HUES64 (cell line): ENCODE measurements at regions not wholly inside any gene's neighbourhood (a gene's known extent, or its start where the extent isn't known, plus 50 kb on each side); places are given as distances from the start of the nearest gene placed in this dataset.

Experiments
- H3K27ac ChIP-seq: 2 replicates; pipeline ENCODE4 v1.7.0; 2013; ENCODE audit warnings: low read depth, low read length, inconsistent platforms
- H3K27me3 ChIP-seq: 2 replicates; pipeline ENCODE4 v1.6.1; 2013; ENCODE audit warnings: mild to moderate bottlenecking, low read length; ENCODE audit not compliant: insufficient read depth
- H3K36me3 ChIP-seq: 2 replicates; pipeline ENCODE4 v1.6.1; 2013; ENCODE audit warnings: mild to moderate bottlenecking, low read length; ENCODE audit not compliant: insufficient read depth
- H3K4me1 ChIP-seq: 2 replicates; pipeline ENCODE4 v1.6.1; 2013; ENCODE audit warnings: mild to moderate bottlenecking, low read length, moderate library complexity; ENCODE audit not compliant: insufficient read depth
- H3K4me3 ChIP-seq: 2 replicates; pipeline ENCODE4 v1.5.1; 2013; ENCODE audit warnings: mild to moderate bottlenecking, low read length, moderate library complexity
- H3K9ac ChIP-seq: 2 replicates; pipeline ENCODE4 v1.6.1; 2013; ENCODE audit warnings: mild to moderate bottlenecking, low read depth, low read length
- H3K9me3 ChIP-seq: 2 replicates; pipeline ENCODE4 v1.6.1; 2013; ENCODE audit warnings: low read depth, low read length; ENCODE audit not compliant: insufficient read depth
- WGBS: fragments of 150-250, 120-280 bp; methylation state at CpG from one replicate; pipeline ENCODE4 v1.1.7; 2013; ENCODE audit warnings: missing lambda C conversion rate; 5-methylcytosine and 5-hydroxymethylcytosine counted together

- Histone ChIP-seq H3K4me3 (no peak overlapping the region), H3K36me3 (no peaks in the 10 kb centered on the region), H3K9ac (no peak overlapping the region)
These were observed 67.6 kb downstream of the NMUR2 start for GRCh38 chr5:152337484-152337883.

GRCh38 chr5:152335461-152335860 lies 69.6 kb downstream of the NMUR2 start:
- H3K9ac ChIP-seq = no peak overlapping the region
- no peaks in the 10 kb centered on the region for H3K27me3 ChIP-seq
- H3K4me3 ChIP-seq = no peak overlapping the region
- no peaks in the 10 kb centered on the region for H3K36me3 ChIP-seq
- H3K27ac ChIP-seq = no peak overlapping the region
- H3K4me1 ChIP-seq = no peaks in the 10 kb centered on the region
- H3K9me3 ChIP-seq = no peaks in the 10 kb centered on the region
- WGBS = 100% methylated on average over 1 of the region's 1 CpG

More at GRCh38 chr5:152337484-152337883, 67.6 kb downstream of the NMUR2 start:
- Histone ChIP-seq H3K9me3 (no peaks in the 10 kb centered on the region), H3K27ac (no peak overlapping the region), H3K27me3 (no peaks in the 10 kb centered on the region), H3K4me1 (no peaks in the 10 kb centered on the region)

GRCh38 chr5:152332716-152333460 lies 72.2 kb downstream of the NMUR2 start:
- Histone ChIP-seq H3K4me1 (no peaks in the 10 kb centered on the region), H3K9ac (no peak overlapping the region), H3K36me3 (no peaks in the 10 kb centered on the region), H3K9me3 (no peaks in the 10 kb centered on the region), H3K4me3 (no peak overlapping the region), H3K27ac (no peak overlapping the region), H3K27me3 (no peaks in the 10 kb centered on the region)
- 90% methylated on average over 5 of the region's 5 CpGs for WGBS

- H3K9ac ChIP-seq = no peak overlapping the region
- no peaks in the 10 kb centered on the region for H3K4me1 ChIP-seq
- no peaks in the 10 kb centered on the region for H3K9me3 ChIP-seq
- 91% methylated on average over 2 of the region's 2 CpGs for WGBS
- H3K27ac ChIP-seq = no peak overlapping the region
- no peaks in the 10 kb centered on the region for H3K27me3 ChIP-seq
- H3K36me3 ChIP-seq = no peaks in the 10 kb centered on the region
- H3K4me3 ChIP-seq = no peak overlapping the region
These were observed 73.4 kb downstream of the NMUR2 start for GRCh38 chr5:152331718-152332117.

GRCh38 chr5:152331006-152331405 lies 74.1 kb downstream of the NMUR2 start:
- no peak overlapping the region for H3K4me3 ChIP-seq
- no peak overlapping the region for H3K9ac ChIP-seq
- no peaks in the 10 kb centered on the region for H3K27me3 ChIP-seq
- 100% methylated on average over 1 of the region's 2 CpGs for WGBS
- no peak overlapping the region for H3K27ac ChIP-seq
- H3K36me3 ChIP-seq = no peaks in the 10 kb centered on the region
- H3K9me3 ChIP-seq = no peaks in the 10 kb centered on the region
- H3K4me1 ChIP-seq = no peaks in the 10 kb centered on the region

- Histone ChIP-seq H3K36me3 (no peaks in the 10 kb centered on the region), H3K9ac (no peak overlapping the region), H3K27me3 (no peaks in the 10 kb centered on the region), H3K27ac (no peak overlapping the region), H3K4me3 (no peak overlapping the region), H3K4me1 (no peaks in the 10 kb centered on the region), H3K9me3 (no peaks in the 10 kb centered on the region)
- 95% methylated on average over 5 of the region's 5 CpGs for WGBS
These were observed 75.3 kb downstream of the NMUR2 start for GRCh38 chr5:152329761-152330283.

- H3K9ac ChIP-seq = no peak overlapping the region
These were observed 75.9 kb downstream of the NMUR2 start for GRCh38 chr5:152329207-152329606.

GRCh38 chr5:152315942-152316341 lies 89.1 kb downstream of the NMUR2 start:
- H3K27me3 ChIP-seq = 0 out of 2 replicates have a peak, but pooled peaks cover 11% of the 10 kb centered on the region
- no peak overlapping the region for H3K9ac ChIP-seq
- H3K36me3 ChIP-seq = no peaks in the 10 kb centered on the region
- 88% methylated on average over 4 of the region's 4 CpGs for WGBS
- no peak overlapping the region for H3K27ac ChIP-seq
- no peaks in the 10 kb centered on the region for H3K4me1 ChIP-seq
- H3K9me3 ChIP-seq = no peaks in the 10 kb centered on the region
- no peak overlapping the region for H3K4me3 ChIP-seq

More at GRCh38 chr5:152329207-152329606, 75.9 kb downstream of the NMUR2 start:
- 89% methylated on average over 5 of the region's 5 CpGs for WGBS
- H3K4me3 ChIP-seq = no peak overlapping the region
- H3K27me3 ChIP-seq = no peaks in the 10 kb centered on the region
- H3K27ac ChIP-seq = no peak overlapping the region
- no peaks in the 10 kb centered on the region for H3K36me3 ChIP-seq
- H3K4me1 ChIP-seq = no peaks in the 10 kb centered on the region
- no peaks in the 10 kb centered on the region for H3K9me3 ChIP-seq

- H3K36me3 ChIP-seq = no peaks in the 10 kb centered on the region
- no peak overlapping the region for H3K27ac ChIP-seq
- no peaks in the 10 kb centered on the region for H3K9me3 ChIP-seq
- no peak overlapping the region for H3K9ac ChIP-seq
- H3K4me1 ChIP-seq = no peaks in the 10 kb centered on the region
- H3K27me3 ChIP-seq = 0 out of 2 replicates have a peak, but pooled peaks cover 11% of the 10 kb centered on the region
- H3K4me3 ChIP-seq = no peak overlapping the region
- WGBS = no CpG with 5 or more reads among the region's 1 CpG
These were observed 90.8 kb downstream of the NMUR2 start for GRCh38 chr5:152314196-152314829.

GRCh38 chr5:152309926-152310450 lies 95.1 kb downstream of the NMUR2 start:
- Histone ChIP-seq H3K4me3 (no peak overlapping the region), H3K36me3 (no peaks in the 10 kb centered on the region)
- WGBS = 62% methylated on average over 2 of the region's 2 CpGs

GRCh38 chr5:152306386-152306785 lies 98.7 kb downstream of the NMUR2 start:
- no peaks in the 10 kb centered on the region for H3K36me3 ChIP-seq
- no peak overlapping the region for H3K4me3 ChIP-seq
- no peak overlapping the region for H3K9ac ChIP-seq
- H3K27ac ChIP-seq = no peak overlapping the region
- H3K27me3 ChIP-seq = no peaks in the 10 kb centered on the region
- WGBS = 96% methylated on average over 2 of the region's 2 CpGs
- no peaks in the 10 kb centered on the region for H3K9me3 ChIP-seq
- no peaks in the 10 kb centered on the region; the same call in 1 of the 2 replicates for H3K4me1 ChIP-seq

More at GRCh38 chr5:152309926-152310450, 95.1 kb downstream of the NMUR2 start:
- Histone ChIP-seq H3K9me3 (no peaks in the 10 kb centered on the region), H3K4me1 (no peaks in the 10 kb centered on the region; the same call in 1 of the 2 replicates), H3K9ac (no peak overlapping the region), H3K27me3 (no peaks in the 10 kb centered on the region), H3K27ac (no peak overlapping the region)
